GM19023 (cell line): ENCODE measurements at regions not wholly inside any gene's neighbourhood (a gene's known extent, or its start where the extent isn't known, plus 50 kb on each side); places are given as distances from the start of the nearest gene placed in this dataset.

Experiments
- ATAC-seq: cut with Tn5 transposase; IDR thresholded peaks from one replicate; pipeline ENCODE4 v1.9.1; 2021; ENCODE audit warnings: mild to moderate bottlenecking, moderate library complexity; ENCODE audit not compliant: unreplicated experiment

- no peak for ATAC-seq
Measured at GRCh38 chr12:97321621-97322020, 141.0 kb upstream of the RMST start.

DNA sequence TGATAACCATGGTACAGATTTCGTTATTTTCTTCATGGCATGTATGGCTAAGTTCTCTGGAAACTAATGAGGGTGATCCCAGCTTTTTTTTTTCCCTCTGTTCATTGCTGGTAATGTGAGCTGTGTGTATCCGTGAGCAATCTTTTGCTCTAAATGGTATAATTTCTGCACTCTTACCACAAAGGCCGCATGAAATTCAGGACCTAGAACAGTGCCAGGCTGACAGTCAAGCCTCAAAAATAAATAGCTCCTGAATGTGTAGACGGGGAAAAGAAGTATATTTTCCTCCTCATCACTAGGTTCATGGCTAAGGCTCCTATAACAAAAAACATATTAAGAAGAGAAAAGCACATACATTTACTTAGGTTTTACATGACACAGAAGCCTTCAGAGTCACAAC lies 140.2 kb upstream of the RMST start:
- ATAC-seq, result no peak

GRCh38 chr12:97323154-97323553 lies 139.4 kb upstream of the RMST start:
- ATAC-seq, result no peak

- no peak for ATAC-seq
Measured at GRCh38 chr12:97324471-97324870, 138.1 kb upstream of the RMST start.

DNA sequence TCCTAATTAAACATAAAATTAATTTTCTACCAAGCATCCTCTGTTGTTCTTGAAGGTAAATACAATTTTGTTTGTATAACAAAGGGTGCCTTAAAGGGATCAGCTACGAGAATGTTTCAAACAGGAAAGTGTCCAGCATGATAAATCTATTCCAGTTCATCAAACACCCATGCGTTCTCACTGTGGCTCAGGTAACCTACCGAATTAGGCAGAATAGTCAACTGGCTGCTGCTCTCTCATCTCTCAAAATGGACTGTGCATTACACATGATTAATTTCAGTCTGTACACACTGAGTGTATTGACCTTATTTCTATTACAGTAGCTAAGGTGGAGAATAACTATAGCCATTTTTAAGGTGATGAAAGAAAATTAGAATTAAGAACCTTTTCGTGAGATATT lies 127.5 kb upstream of the RMST start:
- ATAC-seq, result no peak

DNA sequence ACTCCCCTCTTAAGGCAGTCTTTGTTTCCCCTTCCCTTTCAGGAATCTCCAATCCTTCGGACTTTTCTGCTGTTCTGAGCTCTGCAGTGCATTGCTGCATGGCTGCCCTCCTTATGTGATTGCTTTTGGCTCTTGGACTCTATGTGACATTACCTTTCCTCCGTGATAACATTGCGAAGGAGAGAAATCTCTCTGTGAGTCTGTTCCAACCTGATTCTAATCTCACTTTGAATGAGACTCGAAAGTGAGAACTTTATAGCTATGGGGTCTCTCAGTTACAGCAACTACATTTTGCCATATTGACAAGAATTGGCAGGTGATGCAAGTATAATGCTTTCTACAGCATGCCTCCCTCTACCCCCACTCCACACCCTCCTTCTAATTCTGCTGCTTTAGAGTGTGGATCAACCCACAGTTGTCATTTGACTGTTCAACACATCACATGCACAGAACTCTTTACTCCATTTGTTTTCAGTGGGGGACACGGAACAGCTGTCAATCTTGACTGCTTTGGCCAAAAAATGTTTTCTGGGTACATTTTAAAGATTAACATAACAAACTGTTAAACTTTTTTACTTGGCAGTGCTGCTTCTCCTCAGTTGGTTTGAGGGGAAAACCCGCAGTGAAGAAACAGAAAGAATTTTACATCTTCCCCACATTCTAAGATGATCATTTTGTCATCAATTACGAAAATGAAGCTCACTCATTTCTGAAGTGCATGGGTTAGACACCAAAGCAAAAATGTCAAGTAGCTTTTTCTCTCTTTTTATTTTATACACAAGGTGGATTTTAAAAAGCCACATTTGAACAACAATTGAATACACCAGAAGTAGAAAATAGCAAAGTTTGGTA lies 125.5 kb upstream of the RMST start:
- ATAC-seq, result no peak

- ATAC-seq, result no peak
Measured at GRCh38 chr12:97342130-97342529, 120.5 kb upstream of the RMST start.

GRCh38 chr12:97347956-97348355 lies 114.6 kb upstream of the RMST start:
- no peak for ATAC-seq

GRCh38 chr12:97358361-97358760 lies 104.2 kb upstream of the RMST start:
- ATAC-seq, result no peak

- ATAC-seq, result no peak
Measured at GRCh38 chr12:97359021-97359690, 103.4 kb upstream of the RMST start.

DNA sequence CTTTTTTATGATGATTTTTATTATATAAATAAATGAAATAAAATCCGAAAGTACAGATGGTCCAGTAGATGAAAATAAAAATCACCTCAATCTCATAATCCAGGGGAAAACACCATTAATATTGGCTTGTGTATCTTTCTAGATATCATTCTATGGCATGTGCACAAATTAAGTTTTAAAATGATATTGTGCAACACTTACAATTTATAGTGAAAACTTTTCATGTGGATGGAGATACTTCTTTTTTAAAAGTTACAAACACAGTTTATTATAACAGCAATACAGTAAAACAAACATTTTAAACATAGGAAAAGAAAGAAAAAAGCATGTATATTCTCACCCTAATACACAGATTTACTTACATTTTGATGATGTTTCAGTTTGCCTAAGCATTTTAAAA lies 98.9 kb upstream of the RMST start:
- ATAC-seq, result no peak

- ATAC-seq, result no peak
Measured at GRCh38 chr12:97368462-97369163, 94.0 kb upstream of the RMST start.

DNA sequence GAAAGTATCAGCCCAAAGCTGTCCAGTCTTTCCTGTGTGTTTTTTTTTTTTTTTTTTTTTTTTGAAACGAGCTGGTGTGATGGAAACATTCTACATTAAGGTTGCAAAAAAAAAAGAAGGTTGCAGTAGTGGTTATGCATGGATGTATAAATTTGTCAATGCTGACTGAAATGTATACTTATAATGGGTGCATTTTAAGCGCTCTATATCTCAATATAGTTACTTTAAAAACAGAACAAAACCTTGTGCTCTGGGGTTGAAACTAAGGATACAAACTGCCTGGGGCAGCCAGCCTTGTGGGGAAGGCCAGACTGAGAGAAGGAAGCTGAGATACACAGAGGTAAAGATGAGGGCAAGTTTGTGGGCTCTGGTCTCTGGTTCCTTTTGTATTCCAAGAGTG lies 87.3 kb upstream of the RMST start:
- ATAC-seq, result no peak

GRCh38 chr12:97380440-97380839 lies 82.2 kb upstream of the RMST start:
- no peak for ATAC-seq

GRCh38 chr12:97385121-97385520 lies 77.5 kb upstream of the RMST start:
- ATAC-seq, result no peak

- no peak for ATAC-seq
Measured at GRCh38 chr12:97386133-97386581, 76.4 kb upstream of the RMST start.

GRCh38 chr12:97387844-97388243 lies 74.8 kb upstream of the RMST start:
- ATAC-seq, result no peak

DNA sequence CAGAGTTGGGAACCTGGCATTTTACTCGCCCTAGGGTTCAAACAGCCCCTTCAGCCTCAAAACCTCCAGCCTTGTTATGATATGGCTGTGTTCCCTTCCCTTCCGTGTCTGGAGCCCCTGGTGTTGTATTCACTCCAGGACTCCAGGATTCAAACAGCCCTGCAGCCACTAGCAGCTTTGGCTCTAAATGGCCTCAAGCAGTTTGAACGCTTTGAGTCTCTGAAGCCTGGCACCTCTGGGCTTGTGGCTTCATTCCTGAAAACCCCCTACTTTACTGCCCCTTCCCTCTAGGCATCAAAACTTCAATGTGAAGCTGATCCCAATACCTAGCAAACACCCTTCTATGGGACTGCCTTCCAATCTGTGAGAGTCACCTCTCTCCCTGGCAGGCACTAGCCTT lies 67.9 kb upstream of the RMST start:
- ATAC-seq, result no peak

- no peak for ATAC-seq
Measured at GRCh38 chr12:97397008-97397407, 65.6 kb upstream of the RMST start.

DNA sequence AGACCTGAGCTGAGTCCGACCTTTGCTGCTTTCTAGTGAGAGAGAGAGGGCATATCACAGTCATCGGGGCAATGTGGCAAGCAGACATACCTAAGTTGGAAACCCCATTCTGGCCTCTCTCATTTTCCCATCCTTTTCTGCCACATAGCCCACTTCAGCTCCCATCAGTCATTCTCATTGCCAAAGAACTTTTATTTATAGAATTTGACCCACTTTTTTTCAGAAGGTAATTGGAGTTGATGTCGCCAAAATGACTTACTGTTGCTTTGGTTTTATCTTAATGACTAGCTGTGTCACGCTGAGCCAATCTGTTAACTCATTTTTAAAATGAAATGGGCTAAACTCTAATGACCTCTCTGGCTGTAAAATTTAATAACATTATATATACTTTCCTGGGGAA lies 63.9 kb upstream of the RMST start:
- no peak for ATAC-seq

DNA sequence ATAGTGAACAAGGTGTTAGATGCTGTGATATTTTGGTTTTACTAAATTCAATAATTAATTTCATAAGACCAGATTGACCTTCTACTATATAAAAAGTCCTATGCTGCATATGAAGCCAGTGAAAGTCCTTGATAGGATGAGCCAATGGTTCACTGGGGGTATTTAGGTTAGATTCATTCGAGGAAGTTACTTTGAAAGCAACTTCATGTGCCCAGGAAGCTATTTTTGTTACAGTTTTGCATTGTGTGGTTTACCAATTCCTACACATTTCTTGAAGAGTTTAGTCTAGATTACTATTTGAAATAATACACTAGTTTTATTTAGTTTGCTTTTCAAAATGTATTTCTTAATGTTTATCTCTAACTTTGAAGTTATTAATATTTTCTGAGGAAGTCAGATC lies 58.5 kb upstream of the RMST start:
- ATAC-seq, result peak; percentile 28

DNA sequence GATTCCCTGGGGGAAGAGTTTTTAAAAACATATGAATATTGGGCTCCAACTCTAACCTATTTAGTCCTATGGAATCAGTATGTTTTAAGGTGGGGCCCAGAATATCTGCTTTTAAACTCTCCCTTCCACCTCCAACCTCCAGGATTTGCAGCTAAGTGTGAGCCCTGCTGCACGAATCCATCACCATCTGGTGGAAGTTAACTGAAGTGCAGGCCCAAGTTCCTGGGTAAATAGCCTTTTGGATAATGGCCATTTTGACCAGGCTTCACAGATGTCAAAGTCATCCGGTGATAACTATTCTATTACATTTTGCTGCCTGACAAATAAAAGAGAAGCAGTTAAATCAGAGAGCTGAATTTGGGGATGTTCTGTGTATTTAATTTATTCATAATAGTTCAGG lies 58.1 kb upstream of the RMST start:
- peak; percentile 84 for ATAC-seq
